COLO668 (cell line): ENCODE measurements at regions not wholly inside any gene's neighbourhood (a gene's known extent, or its start where the extent isn't known, plus 50 kb on each side); places are given as distances from the start of the nearest gene placed in this dataset.
"Not testable (repeated sequence)": the region's sequence is repeated elsewhere in the genome, so short reads cannot be mapped to it uniquely, and the experiment has no call there.

ENCODE experiments used
- DNase-seq: peaks from one replicate; lab custom pipeline; 2025; ENCODE audit not compliant: unreplicated experiment; lab: John Stamatoyannopoulos, UW

GRCh38 chr13:90664200-90664599 is 683.3 kb upstream of the MIR17HG start:
- DNase-seq, result not testable (repeated sequence)

GRCh38 chr13:90673746-90674145 is 673.7 kb upstream of the MIR17HG start:
- DNase-seq, result no peak

GRCh38 chr13:90675129-90675528 is 672.4 kb upstream of the MIR17HG start:
- DNase-seq, result no peak

GRCh38 chr13:90680826-90681225 is 666.7 kb upstream of the MIR17HG start:
- no peak for DNase-seq

- DNase-seq, result no peak
Measured at GRCh38 chr13:90683711-90684131, 663.8 kb upstream of the MIR17HG start.

- no peak for DNase-seq
Measured at GRCh38 chr13:90686442-90686841, 661.0 kb upstream of the MIR17HG start.

- DNase-seq, result no peak
Measured at GRCh38 chr13:90689111-90689510, 658.4 kb upstream of the MIR17HG start.

- no peak for DNase-seq
Measured at GRCh38 chr13:90690458-90691080, 656.9 kb upstream of the MIR17HG start.

- DNase-seq, result no peak
Measured at GRCh38 chr13:90696254-90696653, 651.2 kb upstream of the MIR17HG start.

GRCh38 chr13:90696656-90697055 is 650.8 kb upstream of the MIR17HG start:
- no peak for DNase-seq

- DNase-seq, result no peak
Measured at GRCh38 chr13:90700340-90700739, 647.1 kb upstream of the MIR17HG start.

GRCh38 chr13:90701264-90701663 is 646.2 kb upstream of the MIR17HG start:
- DNase-seq, result no peak

GRCh38 chr13:90702050-90702449 is 645.4 kb upstream of the MIR17HG start:
- no peak for DNase-seq

GRCh38 chr13:90706631-90707030 is 640.9 kb upstream of the MIR17HG start:
- no peak for DNase-seq

GRCh38 chr13:90708128-90708527 is 639.4 kb upstream of the MIR17HG start:
- no peak for DNase-seq

- no peak for DNase-seq
Measured at GRCh38 chr13:90709319-90709718, 638.2 kb upstream of the MIR17HG start.

- no peak for DNase-seq
Measured at GRCh38 chr13:90710164-90710759, 637.2 kb upstream of the MIR17HG start.

- no peak for DNase-seq
Measured at GRCh38 chr13:90713441-90714133, 633.9 kb upstream of the MIR17HG start.

- no peak for DNase-seq
Measured at GRCh38 chr13:90715485-90715884, 632.0 kb upstream of the MIR17HG start.

- no peak for DNase-seq
Measured at GRCh38 chr13:90717451-90717936, 630.0 kb upstream of the MIR17HG start.

GRCh38 chr13:90719461-90719860 is 628.0 kb upstream of the MIR17HG start:
- DNase-seq, result no peak

GRCh38 chr13:90721937-90722336 is 625.5 kb upstream of the MIR17HG start:
- no peak for DNase-seq
